Lung (tissue), 11 donors: ENCODE measurements at regions not wholly inside any gene's neighbourhood (a gene's known extent, or its start where the extent isn't known, plus 50 kb on each side); places are given as distances from the start of the nearest gene placed in this dataset.

Source experiments
- ATAC-seq: fragments of 200-7000 bp; cut with Tn5 transposase; one replicate; pipeline ENCODE4 v1.9.1; 2020; ENCODE audit warnings: moderate number of reproducible peaks; ENCODE audit not compliant: insufficient read depth, low FRiP score
- DNase-seq, 3 donors: peaks; one replicate each; pipeline ENCODE4 v3.0.0-alpha.2; 2013 to 2017
- H3K27ac ChIP-seq, 2 donors: one replicate each; pipeline ENCODE4 v1.5.1; 2013; ENCODE audit warnings: mild to moderate bottlenecking in 2 of 2, moderate library complexity in 2 of 2, control low read depth in 1 of 2, inconsistent platforms in 1 of 2, low read depth in 1 of 2, low read length in 1 of 2
- H3K27me3 ChIP-seq, 3 donors: one replicate each; pipeline ENCODE4 v1.5.1; 2013; ENCODE audit warnings: low read length in 2 of 3; ENCODE audit not compliant: control insufficient read depth in 3 of 3, insufficient read depth in 3 of 3
- H3K36me3 ChIP-seq, 4 donors: one replicate each; pipeline ENCODE4 v1.5.1; 2013; ENCODE audit warnings: low read length in 4 of 4, mild to moderate bottlenecking in 1 of 4, moderate library complexity in 1 of 4; ENCODE audit not compliant: control insufficient read depth in 4 of 4, insufficient read depth in 4 of 4
- H3K4me1 ChIP-seq, 5 donors: one replicate each; pipeline ENCODE4 v1.5.1; 2013; ENCODE audit warnings: low read length in 5 of 5, mild to moderate bottlenecking in 2 of 5, moderate library complexity in 1 of 5; ENCODE audit not compliant: control insufficient read depth in 5 of 5, insufficient read depth in 5 of 5
- H3K4me3 ChIP-seq: one replicate; pipeline ENCODE4 v1.5.1; 2013; ENCODE audit warnings: mild to moderate bottlenecking, control low read depth, moderate library complexity
- H3K9ac ChIP-seq, 2 donors: one replicate each; pipeline ENCODE4 v1.5.1; 2013; ENCODE audit warnings: low read length in 2 of 2, control low read depth in 1 of 2; ENCODE audit not compliant: insufficient read depth in 1 of 2
- H3K9me3 ChIP-seq, 4 donors: one replicate each; pipeline ENCODE4 v1.5.1; 2013; ENCODE audit warnings: low read length in 3 of 4, mild to moderate bottlenecking in 1 of 4, moderate library complexity in 1 of 4; ENCODE audit not compliant: control insufficient read depth in 4 of 4, insufficient read depth in 3 of 4
- WGBS, 2 donors: extraction: QIAGEN DNeasy Blood & Tissue Kit; methylation state at CpG; one replicate each; pipeline ENCODE4 v1.1.7; 2013; 5-methylcytosine and 5-hydroxymethylcytosine counted together
- TF ChIP-seq, protein P1 (sequence below): IDR thresholded peaks from 2 replicates; pipeline ENCODE4 v1.5.1; 2012; ENCODE audit warnings: mild to moderate bottlenecking; ENCODE audit errors: control extremely low read depth, extremely low read depth
- donor health status: control.
- donor health status: control.
- donor health status: Bipolar disorder and iron deficiency.
- donor health status: healthy.
- donor health status: DM: yes; HTN: yes; CAD: no.

GRCh38 chr20:4459081-4459480 lies 210.0 kb upstream of the ADRA1D start:
- Histone ChIP-seq H3K36me3 (no peaks in the 10 kb centered on the region), H3K27ac (no peak overlapping the region), H3K4me1 (no peaks in the 10 kb centered on the region), H3K9me3 (no peaks in the 10 kb centered on the region), H3K9ac (no peak overlapping the region), H3K4me3 (no peak overlapping the region), H3K27me3 (no peaks in the 10 kb centered on the region)
- ATAC-seq (no peak), DNase-seq (no peak)
- TF ChIP-seq, protein P1, sequence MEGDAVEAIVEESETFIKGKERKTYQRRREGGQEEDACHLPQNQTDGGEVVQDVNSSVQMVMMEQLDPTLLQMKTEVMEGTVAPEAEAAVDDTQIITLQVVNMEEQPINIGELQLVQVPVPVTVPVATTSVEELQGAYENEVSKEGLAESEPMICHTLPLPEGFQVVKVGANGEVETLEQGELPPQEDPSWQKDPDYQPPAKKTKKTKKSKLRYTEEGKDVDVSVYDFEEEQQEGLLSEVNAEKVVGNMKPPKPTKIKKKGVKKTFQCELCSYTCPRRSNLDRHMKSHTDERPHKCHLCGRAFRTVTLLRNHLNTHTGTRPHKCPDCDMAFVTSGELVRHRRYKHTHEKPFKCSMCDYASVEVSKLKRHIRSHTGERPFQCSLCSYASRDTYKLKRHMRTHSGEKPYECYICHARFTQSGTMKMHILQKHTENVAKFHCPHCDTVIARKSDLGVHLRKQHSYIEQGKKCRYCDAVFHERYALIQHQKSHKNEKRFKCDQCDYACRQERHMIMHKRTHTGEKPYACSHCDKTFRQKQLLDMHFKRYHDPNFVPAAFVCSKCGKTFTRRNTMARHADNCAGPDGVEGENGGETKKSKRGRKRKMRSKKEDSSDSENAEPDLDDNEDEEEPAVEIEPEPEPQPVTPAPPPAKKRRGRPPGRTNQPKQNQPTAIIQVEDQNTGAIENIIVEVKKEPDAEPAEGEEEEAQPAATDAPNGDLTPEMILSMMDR: no peak

- WGBS, 2 donors: 89 to 90% methylated on average over 2 of the region's 2 CpGs
- Histone ChIP-seq H3K9ac (no peak overlapping the region), H3K4me3 (no peak overlapping the region), H3K27me3 (no peaks in the 10 kb centered on the region), H3K27ac (no peak overlapping the region), H3K9me3 (no peaks in the 10 kb centered on the region), H3K36me3 (no peaks in the 10 kb centered on the region), H3K4me1 (peaks cover 0 to under 1% (median 0%) of the 10 kb centered on the region in 5 donors)
- no peak for ATAC-seq
- TF ChIP-seq, protein P1: no peak
- DNase-seq: no peak
Measured at GRCh38 chr20:4457566-4458543, 208.8 kb upstream of the ADRA1D start.

DNA sequence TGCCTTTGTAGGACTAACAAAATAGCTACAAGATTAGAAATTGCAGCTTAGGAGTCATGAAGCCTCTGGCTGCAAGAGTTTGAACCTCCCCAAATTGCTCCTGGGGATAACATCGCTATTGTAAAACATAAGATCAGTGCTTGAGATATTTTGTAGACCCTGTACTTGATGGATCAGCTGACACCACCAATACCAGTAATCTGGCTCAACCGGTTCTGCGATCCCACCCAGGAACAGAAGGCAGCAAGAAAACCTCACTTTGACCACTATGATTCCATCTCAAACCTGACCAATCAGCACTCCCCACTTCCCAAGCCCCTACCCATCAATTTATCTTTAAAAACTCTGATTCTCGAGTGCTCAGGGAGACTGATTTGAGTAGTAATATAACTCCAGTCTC lies 206.9 kb upstream of the ADRA1D start:
- ATAC-seq (no peak), DNase-seq (no peak)
- Histone ChIP-seq H3K36me3 (no peaks in the 10 kb centered on the region), H3K4me3 (no peak overlapping the region), H3K9me3 (no peaks in the 10 kb centered on the region), H3K27me3 (no peaks in the 10 kb centered on the region), H3K27ac (no peak overlapping the region), H3K9ac (no peak overlapping the region), H3K4me1 (peaks cover 0 to 16% (median 2%) of the 10 kb centered on the region in 5 donors)
- 86 to 91% methylated on average over 4 of the region's 4 CpGs for WGBS, 2 donors
- TF ChIP-seq, protein P1: no peak
